OCI-LY7 (cell line): ENCODE measurements at regions not wholly inside any gene's neighbourhood (a gene's known extent, or its start where the extent isn't known, plus 50 kb on each side); places are given as distances from the start of the nearest gene placed in this dataset.

Experiments
- BruUV-seq: library from RNA; stranded (reverse); fragments of 400-500 nt; replicated peaks from 2 replicates; lab custom pipeline; 2021; lab: Mats Ljungman, UMichigan
- CTCF ChIA-PET: fragments of 300-600 bp; sonication (Branson Sonifier 250); formaldehyde crosslinking; loops from one replicate; lab custom pipeline; 2022; ENCODE audit warnings: antibody characterized with exemption; ENCODE audit not compliant: unreplicated experiment; lab: Charles Lee
- POLR2A ChIA-PET: fragments of 300-600 bp; sonication (Branson Sonifier 250); formaldehyde crosslinking; loops from one replicate; lab custom pipeline; 2022; ENCODE audit warnings: antibody characterized with exemption; lab: Charles Lee
- DNase-seq: peaks from one replicate; pipeline ENCODE4 v3.0.0-alpha.2; 2015; ENCODE audit warnings: low spot score
- H2AFZ ChIP-seq: fragments of 200-600 bp; sonication (generic), shearing (Covaris generic); 2 replicates; pipeline ENCODE4 v1.6.1; 2014; ENCODE audit warnings: mild to moderate bottlenecking, antibody characterized with exemption, low read length, moderate library complexity
- H3K27ac ChIP-seq: fragments of 200-600 bp; sonication (generic); 2 replicates; pipeline ENCODE4 v1.5.1; 2014; ENCODE audit warnings: mixed run types, low read depth, mild to moderate bottlenecking, moderate library complexity, low read length, inconsistent platforms; ENCODE audit not compliant: poor library complexity, severe bottlenecking
- H3K36me3 ChIP-seq: fragments of 200-600 bp; sonication (generic); 2 replicates; pipeline ENCODE4 v1.6.1; 2014; ENCODE audit warnings: mild to moderate bottlenecking, antibody characterized with exemption, low read length, moderate library complexity, mixed read lengths; ENCODE audit not compliant: insufficient read depth
- H3K4me1 ChIP-seq: fragments of 200-600 bp; sonication (generic); 2 replicates; pipeline ENCODE4 v1.5.1; 2014; ENCODE audit warnings: mild to moderate bottlenecking, low read length; ENCODE audit not compliant: insufficient read depth, poor library complexity, severe bottlenecking
- H3K4me2 ChIP-seq: fragments of 200-600 bp; sonication (generic); 2 replicates; pipeline ENCODE4 v1.6.1; 2014; ENCODE audit warnings: mild to moderate bottlenecking, low read length
- H3K4me3 ChIP-seq: fragments of 200-600 bp; sonication (generic); 2 replicates; pipeline ENCODE4 v1.5.1; 2014; ENCODE audit warnings: mild to moderate bottlenecking, low read depth, low read length; ENCODE audit not compliant: poor library complexity, severe bottlenecking
- H3K79me2 ChIP-seq: fragments of 200-600 bp; sonication (generic); 2 replicates; pipeline ENCODE4 v1.6.1; 2016; ENCODE audit warnings: low read depth, mild to moderate bottlenecking, low read length, moderate library complexity, mixed read lengths; ENCODE audit not compliant: insufficient read depth
- H3K9me2 ChIP-seq: fragments of 200-600 bp; sonication (generic); 2 replicates; pipeline ENCODE4 v1.6.1; 2016; ENCODE audit warnings: mild to moderate bottlenecking, low read length, mixed read lengths; ENCODE audit not compliant: insufficient read depth
- H3K9me3 ChIP-seq: fragments of 200-600 bp; sonication (generic); 2 replicates; pipeline ENCODE4 v1.6.1; 2014; ENCODE audit warnings: mild to moderate bottlenecking, mixed run types, low read length, mixed read lengths
- H4K20me1 ChIP-seq: fragments of 200-600 bp; sonication (generic); 2 replicates; pipeline ENCODE4 v1.6.1; 2014; ENCODE audit warnings: mild to moderate bottlenecking, antibody characterized with exemption, low read length, moderate library complexity, mixed read lengths; ENCODE audit not compliant: insufficient read depth
- EZH2phosphoT487 ChIP-seq: fragments of 200-600 bp; sonication (generic); IDR thresholded peaks from 2 replicates; pipeline ENCODE4 v1.6.1; 2018; ENCODE audit warnings: low read depth, borderline replicate concordance, mild to moderate bottlenecking, mixed run types, antibody characterized with exemption, low read length, moderate library complexity, mixed read lengths
- intact Hi-C: fragments of 100-400 bp; cut with micrococcal nuclease; formaldehyde crosslinking; loops from one replicate; pipeline ENCODE4 v1.10.0; 2022; ENCODE audit not compliant: unreplicated experiment
- TF ChIP-seq, protein P1 (sequence below): fragments of 200-600 bp; sonication (generic); conservative IDR thresholded peaks from 2 replicates; pipeline ENCODE4 v1.5.1; 2014; ENCODE audit warnings: mild to moderate bottlenecking, antibody characterized with exemption, low read length, moderate library complexity, mixed read lengths

DNA sequence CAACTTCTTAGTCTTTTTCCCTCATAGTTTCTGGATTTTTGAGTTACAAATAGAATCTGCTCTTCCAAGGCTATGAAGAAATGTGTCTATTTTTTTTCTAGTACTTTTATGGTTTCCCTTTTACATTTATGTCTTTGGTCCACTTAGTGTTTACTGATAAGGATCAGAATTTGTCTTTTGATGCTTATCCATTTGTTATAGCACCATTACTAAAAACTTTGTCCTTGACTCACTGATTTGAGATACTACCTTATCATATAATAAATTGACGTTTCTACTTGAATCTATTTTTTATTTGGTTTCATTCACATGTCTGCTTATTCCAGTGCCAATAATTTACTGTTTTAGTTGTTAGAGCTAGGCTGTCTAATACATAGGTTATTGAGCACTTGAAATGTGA lies 161.1 kb upstream of the DPYD start:
- H3K27ac ChIP-seq: no peak overlapping the region
- H3K4me1 ChIP-seq: no peaks in the 10 kb centered on the region
- DNase-seq: no peak
- no peak overlapping the region for H2AFZ ChIP-seq
- H4K20me1 ChIP-seq: no peaks in the 10 kb centered on the region
- intact Hi-C loops: no loop called here
- TF ChIP-seq, protein P1, sequence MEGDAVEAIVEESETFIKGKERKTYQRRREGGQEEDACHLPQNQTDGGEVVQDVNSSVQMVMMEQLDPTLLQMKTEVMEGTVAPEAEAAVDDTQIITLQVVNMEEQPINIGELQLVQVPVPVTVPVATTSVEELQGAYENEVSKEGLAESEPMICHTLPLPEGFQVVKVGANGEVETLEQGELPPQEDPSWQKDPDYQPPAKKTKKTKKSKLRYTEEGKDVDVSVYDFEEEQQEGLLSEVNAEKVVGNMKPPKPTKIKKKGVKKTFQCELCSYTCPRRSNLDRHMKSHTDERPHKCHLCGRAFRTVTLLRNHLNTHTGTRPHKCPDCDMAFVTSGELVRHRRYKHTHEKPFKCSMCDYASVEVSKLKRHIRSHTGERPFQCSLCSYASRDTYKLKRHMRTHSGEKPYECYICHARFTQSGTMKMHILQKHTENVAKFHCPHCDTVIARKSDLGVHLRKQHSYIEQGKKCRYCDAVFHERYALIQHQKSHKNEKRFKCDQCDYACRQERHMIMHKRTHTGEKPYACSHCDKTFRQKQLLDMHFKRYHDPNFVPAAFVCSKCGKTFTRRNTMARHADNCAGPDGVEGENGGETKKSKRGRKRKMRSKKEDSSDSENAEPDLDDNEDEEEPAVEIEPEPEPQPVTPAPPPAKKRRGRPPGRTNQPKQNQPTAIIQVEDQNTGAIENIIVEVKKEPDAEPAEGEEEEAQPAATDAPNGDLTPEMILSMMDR: no peak
- TF ChIP-seq EZH2phosphoT487: no peak
- H3K79me2 ChIP-seq: no peaks in the 10 kb centered on the region
- no peaks in the 10 kb centered on the region for H3K9me2 ChIP-seq
- no peak overlapping the region for H3K4me2 ChIP-seq
- ChIA-PET CTCF (no interaction called here), POLR2A (no interaction called here)
- BruUV-seq: no TSS peak
- H3K36me3 ChIP-seq: no peaks in the 10 kb centered on the region
- H3K4me3 ChIP-seq: no peak overlapping the region
- no peaks in the 10 kb centered on the region for H3K9me3 ChIP-seq

DNA sequence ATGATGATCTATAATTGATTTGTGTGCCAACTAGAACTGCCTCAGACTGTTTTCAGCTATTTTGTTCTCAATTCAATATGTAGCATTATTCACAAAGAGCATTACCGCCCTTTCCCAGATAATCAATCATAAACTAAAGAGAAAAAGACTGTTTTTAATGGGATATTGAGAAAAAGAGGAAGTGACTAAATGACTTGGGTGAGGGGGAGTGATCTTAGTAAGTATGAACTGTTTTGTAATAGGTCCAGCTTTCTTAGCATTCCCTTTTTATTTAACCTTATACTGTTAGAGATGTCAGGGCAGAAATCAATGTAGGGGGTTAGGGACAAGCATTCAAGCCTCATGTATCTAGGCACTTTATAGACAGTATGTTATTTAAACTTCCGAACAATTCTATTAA lies 157.8 kb upstream of the DPYD start:
- ChIA-PET POLR2A (no interaction called here), CTCF (no interaction called here)
- TF ChIP-seq, protein P1: no peak
- TF ChIP-seq EZH2phosphoT487: no peak
- H3K4me3 ChIP-seq: no peak overlapping the region
- no TSS peak for BruUV-seq
- no peak overlapping the region for H3K27ac ChIP-seq
- H3K79me2 ChIP-seq: no peaks in the 10 kb centered on the region
- no peaks in the 10 kb centered on the region for H3K36me3 ChIP-seq
- intact Hi-C loops: no loop called here
- no peak overlapping the region for H2AFZ ChIP-seq
- no peak for DNase-seq
- H3K4me1 ChIP-seq: no peaks in the 10 kb centered on the region
- no peaks in the 10 kb centered on the region for H3K9me2 ChIP-seq
- no peak overlapping the region for H3K4me2 ChIP-seq
- H4K20me1 ChIP-seq: no peaks in the 10 kb centered on the region
- no peaks in the 10 kb centered on the region for H3K9me3 ChIP-seq

DNA sequence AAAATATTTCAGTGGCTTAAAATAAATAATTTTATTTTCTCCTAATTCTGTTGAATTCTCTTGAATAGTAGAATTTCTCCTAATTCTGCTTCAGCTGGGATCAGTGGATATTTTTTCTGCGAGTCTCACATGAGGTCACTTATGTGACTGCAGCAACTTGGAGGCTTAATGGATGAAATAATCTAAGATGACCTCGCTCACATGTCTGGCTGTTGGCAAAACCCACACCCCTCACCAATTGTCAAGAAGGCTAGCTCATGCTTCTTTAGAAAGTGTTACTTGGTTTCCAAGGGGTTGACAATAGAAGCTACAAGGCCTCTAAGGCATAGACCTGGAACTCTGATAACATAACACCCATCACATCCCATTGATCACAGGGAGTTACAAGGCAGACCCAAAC lies 156.9 kb upstream of the DPYD start:
- ChIA-PET CTCF (no interaction called here), POLR2A (no interaction called here)
- no TSS peak for BruUV-seq
- DNase-seq: no peak
- Histone ChIP-seq H4K20me1 (no peaks in the 10 kb centered on the region), H3K4me2 (no peak overlapping the region), H3K79me2 (no peaks in the 10 kb centered on the region), H3K9me3 (no peaks in the 10 kb centered on the region), H3K9me2 (no peaks in the 10 kb centered on the region), H3K4me1 (no peaks in the 10 kb centered on the region), H2AFZ (no peak overlapping the region), H3K4me3 (no peak overlapping the region), H3K27ac (no peak overlapping the region), H3K36me3 (no peaks in the 10 kb centered on the region)
- intact Hi-C loops: no loop called here
- no peak for TF ChIP-seq EZH2phosphoT487
- TF ChIP-seq, protein P1: no peak
